H1 (cell line): ENCODE measurements at regions not wholly inside any gene's neighbourhood (a gene's known extent, or its start where the extent isn't known, plus 50 kb on each side); places are given as distances from the start of the nearest gene placed in this dataset.

ENCODE experiments used
- EGR1 ChIP-seq: IDR thresholded peaks from 2 replicates; pipeline ENCODE4 v1.6.1; 2011; ENCODE audit warnings: low read depth, low read length, borderline replicate concordance
- GABPA ChIP-seq: IDR thresholded peaks from 2 replicates; pipeline ENCODE4 v1.6.1; 2011; ENCODE audit warnings: mild to moderate bottlenecking, low read length, moderate library complexity, borderline replicate concordance; ENCODE audit not compliant: insufficient read depth
- HDAC2 ChIP-seq, 2 experiments: fragments of 300-600 bp in 1 of 2; sonication (generic) in 1 of 2; IDR thresholded peaks; 2 replicates each; pipeline ENCODE4 v1.6.1; 2011 to 2012; ENCODE audit warnings: low read depth in 2 of 2, low read length in 2 of 2, mild to moderate bottlenecking in 2 of 2, moderate library complexity in 2 of 2, borderline replicate concordance in 1 of 2, inconsistent platforms in 1 of 2
- RBBP5 ChIP-seq: IDR thresholded peaks from 2 replicates; pipeline ENCODE4 v1.7.1; 2012; ENCODE audit warnings: low read depth, mild to moderate bottlenecking, inconsistent platforms, low read length, moderate library complexity, borderline replicate concordance
- SP1 ChIP-seq: IDR thresholded peaks from 2 replicates; pipeline ENCODE4 v1.6.1; 2011; ENCODE audit warnings: low read depth, low read length
- SUZ12 ChIP-seq: fragments of 200-600 bp; sonication (generic); IDR thresholded peaks from 2 replicates; pipeline ENCODE4 v1.6.1; 2012; ENCODE audit warnings: mild to moderate bottlenecking, inconsistent platforms, low read length, moderate library complexity, mixed read lengths
- TF ChIP-seq, protein P1 (sequence below): fragments of 300-600 bp; sonication (generic); IDR thresholded peaks from 2 replicates; pipeline ENCODE4 v1.7.1; 2012; ENCODE audit warnings: low read length, moderate library complexity, mild to moderate bottlenecking, inconsistent platforms; ENCODE audit not compliant: insufficient replicate concordance
- TF ChIP-seq, protein P2 (sequence below): IDR thresholded peaks from 2 replicates; pipeline ENCODE4 v1.6.1; 2011; ENCODE audit warnings: low read length, improper control_type of control experiment

DNA sequence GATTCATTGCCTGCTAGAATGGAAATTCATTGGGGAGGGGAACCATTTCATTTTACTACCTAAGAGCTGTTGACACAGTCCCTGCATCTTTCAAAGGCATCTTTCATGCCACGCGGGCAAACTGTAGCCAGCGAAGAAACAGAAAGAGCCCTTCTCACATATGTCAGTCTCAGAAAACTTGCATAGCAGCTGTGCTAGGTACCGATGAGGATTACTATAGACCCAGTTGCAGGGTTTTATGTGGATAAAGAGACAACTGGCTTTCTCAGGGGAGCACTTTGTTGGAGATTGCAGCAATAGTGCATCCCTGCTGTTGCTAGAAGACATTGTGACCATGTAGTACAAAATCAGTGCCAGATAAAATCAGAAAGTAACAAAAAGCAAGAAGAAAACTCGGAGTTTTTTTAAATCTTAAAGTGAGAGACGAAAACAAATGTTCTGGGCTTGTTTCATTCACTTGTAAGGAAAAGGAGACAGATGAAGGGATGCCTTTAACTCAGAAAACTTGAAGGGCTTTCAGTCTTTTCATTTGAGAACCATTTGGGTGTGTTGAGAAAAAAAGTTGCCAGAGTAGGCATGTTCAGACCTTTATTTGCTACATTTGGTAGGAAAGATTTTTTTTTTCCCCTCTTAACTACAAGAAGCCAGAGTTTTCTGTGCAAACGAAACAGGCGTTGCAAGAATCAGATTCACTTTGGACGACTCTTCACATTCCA, 804.1 kb downstream of the USP25 start (continued):
- TF ChIP-seq, protein P1, sequence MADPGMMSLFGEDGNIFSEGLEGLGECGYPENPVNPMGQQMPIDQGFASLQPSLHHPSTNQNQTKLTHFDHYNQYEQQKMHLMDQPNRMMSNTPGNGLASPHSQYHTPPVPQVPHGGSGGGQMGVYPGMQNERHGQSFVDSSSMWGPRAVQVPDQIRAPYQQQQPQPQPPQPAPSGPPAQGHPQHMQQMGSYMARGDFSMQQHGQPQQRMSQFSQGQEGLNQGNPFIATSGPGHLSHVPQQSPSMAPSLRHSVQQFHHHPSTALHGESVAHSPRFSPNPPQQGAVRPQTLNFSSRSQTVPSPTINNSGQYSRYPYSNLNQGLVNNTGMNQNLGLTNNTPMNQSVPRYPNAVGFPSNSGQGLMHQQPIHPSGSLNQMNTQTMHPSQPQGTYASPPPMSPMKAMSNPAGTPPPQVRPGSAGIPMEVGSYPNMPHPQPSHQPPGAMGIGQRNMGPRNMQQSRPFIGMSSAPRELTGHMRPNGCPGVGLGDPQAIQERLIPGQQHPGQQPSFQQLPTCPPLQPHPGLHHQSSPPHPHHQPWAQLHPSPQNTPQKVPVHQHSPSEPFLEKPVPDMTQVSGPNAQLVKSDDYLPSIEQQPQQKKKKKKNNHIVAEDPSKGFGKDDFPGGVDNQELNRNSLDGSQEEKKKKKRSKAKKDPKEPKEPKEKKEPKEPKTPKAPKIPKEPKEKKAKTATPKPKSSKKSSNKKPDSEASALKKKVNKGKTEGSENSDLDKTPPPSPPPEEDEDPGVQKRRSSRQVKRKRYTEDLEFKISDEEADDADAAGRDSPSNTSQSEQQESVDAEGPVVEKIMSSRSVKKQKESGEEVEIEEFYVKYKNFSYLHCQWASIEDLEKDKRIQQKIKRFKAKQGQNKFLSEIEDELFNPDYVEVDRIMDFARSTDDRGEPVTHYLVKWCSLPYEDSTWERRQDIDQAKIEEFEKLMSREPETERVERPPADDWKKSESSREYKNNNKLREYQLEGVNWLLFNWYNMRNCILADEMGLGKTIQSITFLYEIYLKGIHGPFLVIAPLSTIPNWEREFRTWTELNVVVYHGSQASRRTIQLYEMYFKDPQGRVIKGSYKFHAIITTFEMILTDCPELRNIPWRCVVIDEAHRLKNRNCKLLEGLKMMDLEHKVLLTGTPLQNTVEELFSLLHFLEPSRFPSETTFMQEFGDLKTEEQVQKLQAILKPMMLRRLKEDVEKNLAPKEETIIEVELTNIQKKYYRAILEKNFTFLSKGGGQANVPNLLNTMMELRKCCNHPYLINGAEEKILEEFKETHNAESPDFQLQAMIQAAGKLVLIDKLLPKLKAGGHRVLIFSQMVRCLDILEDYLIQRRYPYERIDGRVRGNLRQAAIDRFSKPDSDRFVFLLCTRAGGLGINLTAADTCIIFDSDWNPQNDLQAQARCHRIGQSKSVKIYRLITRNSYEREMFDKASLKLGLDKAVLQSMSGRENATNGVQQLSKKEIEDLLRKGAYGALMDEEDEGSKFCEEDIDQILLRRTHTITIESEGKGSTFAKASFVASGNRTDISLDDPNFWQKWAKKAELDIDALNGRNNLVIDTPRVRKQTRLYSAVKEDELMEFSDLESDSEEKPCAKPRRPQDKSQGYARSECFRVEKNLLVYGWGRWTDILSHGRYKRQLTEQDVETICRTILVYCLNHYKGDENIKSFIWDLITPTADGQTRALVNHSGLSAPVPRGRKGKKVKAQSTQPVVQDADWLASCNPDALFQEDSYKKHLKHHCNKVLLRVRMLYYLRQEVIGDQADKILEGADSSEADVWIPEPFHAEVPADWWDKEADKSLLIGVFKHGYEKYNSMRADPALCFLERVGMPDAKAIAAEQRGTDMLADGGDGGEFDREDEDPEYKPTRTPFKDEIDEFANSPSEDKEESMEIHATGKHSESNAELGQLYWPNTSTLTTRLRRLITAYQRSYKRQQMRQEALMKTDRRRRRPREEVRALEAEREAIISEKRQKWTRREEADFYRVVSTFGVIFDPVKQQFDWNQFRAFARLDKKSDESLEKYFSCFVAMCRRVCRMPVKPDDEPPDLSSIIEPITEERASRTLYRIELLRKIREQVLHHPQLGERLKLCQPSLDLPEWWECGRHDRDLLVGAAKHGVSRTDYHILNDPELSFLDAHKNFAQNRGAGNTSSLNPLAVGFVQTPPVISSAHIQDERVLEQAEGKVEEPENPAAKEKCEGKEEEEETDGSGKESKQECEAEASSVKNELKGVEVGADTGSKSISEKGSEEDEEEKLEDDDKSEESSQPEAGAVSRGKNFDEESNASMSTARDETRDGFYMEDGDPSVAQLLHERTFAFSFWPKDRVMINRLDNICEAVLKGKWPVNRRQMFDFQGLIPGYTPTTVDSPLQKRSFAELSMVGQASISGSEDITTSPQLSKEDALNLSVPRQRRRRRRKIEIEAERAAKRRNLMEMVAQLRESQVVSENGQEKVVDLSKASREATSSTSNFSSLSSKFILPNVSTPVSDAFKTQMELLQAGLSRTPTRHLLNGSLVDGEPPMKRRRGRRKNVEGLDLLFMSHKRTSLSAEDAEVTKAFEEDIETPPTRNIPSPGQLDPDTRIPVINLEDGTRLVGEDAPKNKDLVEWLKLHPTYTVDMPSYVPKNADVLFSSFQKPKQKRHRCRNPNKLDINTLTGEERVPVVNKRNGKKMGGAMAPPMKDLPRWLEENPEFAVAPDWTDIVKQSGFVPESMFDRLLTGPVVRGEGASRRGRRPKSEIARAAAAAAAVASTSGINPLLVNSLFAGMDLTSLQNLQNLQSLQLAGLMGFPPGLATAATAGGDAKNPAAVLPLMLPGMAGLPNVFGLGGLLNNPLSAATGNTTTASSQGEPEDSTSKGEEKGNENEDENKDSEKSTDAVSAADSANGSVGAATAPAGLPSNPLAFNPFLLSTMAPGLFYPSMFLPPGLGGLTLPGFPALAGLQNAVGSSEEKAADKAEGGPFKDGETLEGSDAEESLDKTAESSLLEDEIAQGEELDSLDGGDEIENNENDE, result no peak
- TF ChIP-seq SUZ12, result no peak
- no peak for TF ChIP-seq GABPA
- TF ChIP-seq, protein P2, sequence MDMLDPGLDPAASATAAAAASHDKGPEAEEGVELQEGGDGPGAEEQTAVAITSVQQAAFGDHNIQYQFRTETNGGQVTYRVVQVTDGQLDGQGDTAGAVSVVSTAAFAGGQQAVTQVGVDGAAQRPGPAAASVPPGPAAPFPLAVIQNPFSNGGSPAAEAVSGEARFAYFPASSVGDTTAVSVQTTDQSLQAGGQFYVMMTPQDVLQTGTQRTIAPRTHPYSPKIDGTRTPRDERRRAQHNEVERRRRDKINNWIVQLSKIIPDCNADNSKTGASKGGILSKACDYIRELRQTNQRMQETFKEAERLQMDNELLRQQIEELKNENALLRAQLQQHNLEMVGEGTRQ, result no peak
- TF ChIP-seq SP1, result no peak
- TF ChIP-seq HDAC2 (IDR thresholded peaks at IDR 0.05; ENCODE audit: borderline replicate concordance in 1 of 2, low read depth in 2 of 2, low read length in 2 of 2), result no peak
- TF ChIP-seq EGR1, result no peak
- TF ChIP-seq RBBP5, result no peak
